Mesenchymal stem cell (in vitro differentiated cells and primary cell): ENCODE measurements at regions not wholly inside any gene's neighbourhood (a gene's known extent, or its start where the extent isn't known, plus 50 kb on each side); places are given as distances from the start of the nearest gene placed in this dataset.

Source experiments
- DNase-seq: peaks from one replicate; pipeline ENCODE4 v3.0.0-alpha.2; 2013
- H2AFZ ChIP-seq: one replicate; pipeline ENCODE4 v1.6.1; 2013; ENCODE audit warnings: low read depth, mild to moderate bottlenecking, control low read depth, inconsistent platforms, low read length, moderate library complexity
- H2AK5ac ChIP-seq: 2 replicates; pipeline ENCODE4 v1.6.1; 2013; ENCODE audit warnings: low read length, moderate library complexity, mild to moderate bottlenecking, inconsistent platforms; ENCODE audit not compliant: severe bottlenecking
- H2BK120ac ChIP-seq: one replicate; pipeline ENCODE4 v1.6.1; 2013; ENCODE audit warnings: low read depth, mild to moderate bottlenecking, inconsistent platforms, low read length, moderate library complexity
- H2BK12ac ChIP-seq, 2 experiments: one replicate each; pipeline ENCODE4 v1.6.1; 2013; ENCODE audit warnings: inconsistent platforms in 2 of 2, low read length in 2 of 2, mild to moderate bottlenecking in 2 of 2, moderate library complexity in 2 of 2, control low read depth in 1 of 2
- H2BK15ac ChIP-seq: one replicate; pipeline ENCODE4 v1.6.1; 2013; ENCODE audit warnings: mild to moderate bottlenecking, low read depth, inconsistent platforms; ENCODE audit not compliant: poor library complexity, severe bottlenecking
- H2BK5ac ChIP-seq: 2 replicates; pipeline ENCODE4 v1.6.1; 2013; ENCODE audit warnings: low read depth, mild to moderate bottlenecking, low read length, control low read depth, inconsistent platforms; ENCODE audit not compliant: poor library complexity, severe bottlenecking
- H3K14ac ChIP-seq, 2 experiments: one replicate each; pipeline ENCODE4 v1.6.1; 2013; ENCODE audit warnings: inconsistent platforms in 2 of 2, low read length in 2 of 2, control low read depth in 1 of 2, mild to moderate bottlenecking in 1 of 2, moderate library complexity in 1 of 2
- H3K18ac ChIP-seq, 2 experiments: one replicate each; pipeline ENCODE4 v1.6.1; 2013; ENCODE audit warnings: inconsistent platforms in 2 of 2, low read length in 2 of 2, control low read depth in 1 of 2, low read depth in 1 of 2, mild to moderate bottlenecking in 1 of 2
- H3K23ac ChIP-seq, 2 experiments: one replicate each; pipeline ENCODE4 v1.6.1; 2013; ENCODE audit warnings: inconsistent platforms in 2 of 2, low read length in 2 of 2, mild to moderate bottlenecking in 2 of 2, moderate library complexity in 2 of 2, control low read depth in 1 of 2
- H3K27ac ChIP-seq: 2 replicates; pipeline ENCODE4 v1.5.1; 2013; ENCODE audit warnings: mild to moderate bottlenecking, moderate library complexity, low read length, control low read depth, inconsistent platforms; ENCODE audit not compliant: poor library complexity, severe bottlenecking
- H3K27me3 ChIP-seq, 2 experiments: 2 replicates each; pipeline versions ENCODE4 v1.6.1 to v1.7.0; 2013; ENCODE audit warnings: low read length in 2 of 2, mild to moderate bottlenecking in 2 of 2, moderate library complexity in 2 of 2, control low read depth in 1 of 2, inconsistent platforms in 1 of 2; ENCODE audit not compliant: control insufficient read depth in 1 of 2, insufficient read depth in 1 of 2
- H3K36me3 ChIP-seq, 2 experiments: 2 replicates each; pipeline versions ENCODE4 v1.6.1 to v1.7.0; 2013; ENCODE audit warnings: low read length in 2 of 2, control low read depth in 1 of 2, inconsistent platforms in 1 of 2, low read depth in 1 of 2, mild to moderate bottlenecking in 1 of 2; ENCODE audit not compliant: insufficient read depth in 2 of 2, control insufficient read depth in 1 of 2
- H3K4ac ChIP-seq, 2 experiments: one replicate each; pipeline ENCODE4 v1.6.1; 2013; ENCODE audit warnings: inconsistent platforms in 2 of 2, low read length in 2 of 2, mild to moderate bottlenecking in 2 of 2, moderate library complexity in 2 of 2, control low read depth in 1 of 2, low read depth in 1 of 2
- H3K4me1 ChIP-seq: 2 replicates; pipeline ENCODE4 v1.6.1; 2013; ENCODE audit warnings: low read depth, low read length, control low read depth; ENCODE audit not compliant: control insufficient read depth, insufficient read depth
- H3K4me2 ChIP-seq: 2 replicates; pipeline ENCODE4 v1.6.1; 2013; ENCODE audit warnings: low read length, mild to moderate bottlenecking, inconsistent platforms; ENCODE audit not compliant: poor library complexity, severe bottlenecking
- H3K4me3 ChIP-seq, 2 experiments: 2 replicates each; pipeline versions ENCODE4 v1.5.1 to v1.7.0; 2013; ENCODE audit warnings: low read length in 2 of 2, mild to moderate bottlenecking in 2 of 2, control low read depth in 1 of 2, low read depth in 1 of 2; ENCODE audit not compliant: insufficient read depth in 1 of 2
- H3K79me1 ChIP-seq: replicated peaks from 2 replicates; pipeline ENCODE4 v1.6.1; 2013; ENCODE audit warnings: mild to moderate bottlenecking, control low read depth, low read length, inconsistent platforms; ENCODE audit not compliant: poor library complexity, severe bottlenecking
- H3K9ac ChIP-seq: 2 replicates; pipeline ENCODE4 v1.7.0; 2013; ENCODE audit warnings: mild to moderate bottlenecking, low read length, moderate library complexity
- H3K9me3 ChIP-seq: 2 replicates; pipeline ENCODE4 v1.7.0; 2013; ENCODE audit warnings: mild to moderate bottlenecking, low read length; ENCODE audit not compliant: control insufficient read depth
- H4K8ac ChIP-seq: one replicate; pipeline ENCODE4 v1.6.1; 2013; ENCODE audit warnings: inconsistent platforms, mild to moderate bottlenecking, low read length, moderate library complexity
- H4K91ac ChIP-seq: one replicate; pipeline ENCODE4 v1.6.1; 2013; ENCODE audit warnings: mild to moderate bottlenecking, low read length, inconsistent platforms
- WGBS: methylation state at CpG from one replicate; pipeline ENCODE4 v1.1.7; 2013; ENCODE audit warnings: mixed read lengths; 5-methylcytosine and 5-hydroxymethylcytosine counted together

DNA sequence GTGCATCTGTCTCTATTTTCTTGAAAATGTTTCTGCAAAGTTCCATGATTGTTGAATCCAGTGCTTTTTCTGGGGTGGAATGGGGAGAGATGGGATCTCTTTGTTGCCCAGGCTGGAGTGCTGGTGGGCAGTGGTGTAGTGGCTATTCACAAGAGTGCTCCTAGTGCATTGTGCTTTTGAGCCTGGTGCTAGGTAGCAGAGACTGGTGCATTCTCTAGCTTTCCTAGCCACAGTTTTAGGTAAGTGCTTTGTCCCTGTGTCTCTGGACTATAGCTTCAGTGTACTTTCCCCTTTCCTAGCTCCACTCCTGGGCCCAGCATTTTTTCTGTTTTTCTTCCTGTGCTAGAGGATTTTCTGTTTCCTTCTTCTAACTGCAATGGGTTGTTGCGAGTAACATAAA is 825.6 kb downstream of the SLITRK6 start:
- DNase-seq, result no peak
- H2AFZ ChIP-seq, result no peak overlapping the region

DNA sequence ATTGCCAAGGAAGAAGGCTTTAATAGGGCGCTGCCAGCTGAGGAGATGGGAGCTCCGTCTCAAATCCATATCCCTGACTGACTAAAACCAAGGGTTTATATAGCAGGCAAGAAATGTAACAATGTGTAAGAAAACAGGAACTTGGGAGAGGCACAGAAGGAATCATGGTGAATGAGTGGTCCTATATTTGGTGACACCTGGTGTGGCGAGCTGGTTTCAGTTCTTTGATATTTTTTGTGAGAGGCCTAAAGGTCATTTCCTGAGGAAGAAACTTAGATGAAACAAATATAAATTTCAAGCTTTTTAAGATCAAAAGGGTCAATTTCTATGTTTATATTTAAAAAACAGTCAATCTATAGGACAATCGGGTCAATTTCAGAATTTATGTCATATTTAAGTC is 826.3 kb downstream of the SLITRK6 start:
- H3K23ac ChIP-seq, result no peak overlapping the region
- H4K8ac ChIP-seq, result no peak overlapping the region
- no peak overlapping the region for H2AFZ ChIP-seq
- H3K36me3 ChIP-seq, result no peaks in the 10 kb centered on the region
- no peaks in the 10 kb centered on the region for H3K27me3 ChIP-seq
- no peak overlapping the region for H2AK5ac ChIP-seq
- WGBS, result 100% methylated on average over 3 of the region's 4 CpGs
- DNase-seq, result no peak
- no peak overlapping the region for H3K9ac ChIP-seq
- no peak overlapping the region for H3K4ac ChIP-seq
- H2BK12ac ChIP-seq, result no peak overlapping the region
- no peaks in the 10 kb centered on the region for H3K9me3 ChIP-seq
- H3K79me1 ChIP-seq, result no peaks in the 10 kb centered on the region
- H2BK5ac ChIP-seq, result no peak overlapping the region
- no peaks in the 10 kb centered on the region for H3K4me1 ChIP-seq
- no peak overlapping the region for H3K14ac ChIP-seq
- H2BK120ac ChIP-seq, result no peak overlapping the region
- no peak overlapping the region for H3K4me2 ChIP-seq
- no peak overlapping the region for H3K4me3 ChIP-seq
- no peak overlapping the region for H2BK15ac ChIP-seq
- H3K18ac ChIP-seq, result no peak overlapping the region
- no peak overlapping the region for H4K91ac ChIP-seq
- no peak overlapping the region for H3K27ac ChIP-seq

More for the DNA sequence above, 825.6 kb downstream of the SLITRK6 start:
- H2AK5ac ChIP-seq, result no peak overlapping the region
- H3K9ac ChIP-seq, result no peak overlapping the region
- H3K79me1 ChIP-seq, result no peaks in the 10 kb centered on the region
- H3K4ac ChIP-seq, result no peak overlapping the region
- no peak overlapping the region for H4K91ac ChIP-seq
- no peak overlapping the region for H3K4me3 ChIP-seq
- WGBS, result 100% methylated on average over 1 of the region's 1 CpG
- no peak overlapping the region for H3K18ac ChIP-seq
- no peaks in the 10 kb centered on the region for H3K4me1 ChIP-seq
- no peak overlapping the region for H3K14ac ChIP-seq
- no peak overlapping the region for H3K27ac ChIP-seq
- no peaks in the 10 kb centered on the region for H3K9me3 ChIP-seq
- H2BK120ac ChIP-seq, result no peak overlapping the region
- H2BK12ac ChIP-seq, result no peak overlapping the region
- H3K23ac ChIP-seq, result no peak overlapping the region
- H2BK15ac ChIP-seq, result no peak overlapping the region
- no peak overlapping the region for H4K8ac ChIP-seq
- no peak overlapping the region for H2BK5ac ChIP-seq
- no peaks in the 10 kb centered on the region for H3K27me3 ChIP-seq
- H3K4me2 ChIP-seq, result no peak overlapping the region
- H3K36me3 ChIP-seq, result no peaks in the 10 kb centered on the region

DNA sequence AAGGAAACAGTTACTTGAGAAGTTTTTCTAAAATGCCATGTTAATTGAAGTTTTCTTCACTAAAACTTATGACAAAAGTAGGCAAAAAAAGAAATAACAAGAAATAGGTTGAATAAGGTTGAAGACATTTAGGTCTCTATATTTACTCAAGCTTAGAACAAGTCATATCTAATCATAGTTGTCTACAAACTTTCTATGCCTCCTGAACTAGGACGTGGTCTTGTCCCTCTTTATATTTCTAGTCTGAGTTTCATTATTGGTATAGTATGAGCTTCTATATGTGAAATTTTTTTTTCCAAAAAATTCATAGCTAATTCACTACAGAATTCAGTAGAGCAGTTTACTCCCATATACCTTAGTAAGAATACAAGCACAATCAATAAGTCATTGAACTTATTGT is 836.4 kb downstream of the SLITRK6 start:
- H2BK120ac ChIP-seq, result no peak overlapping the region
- no peak overlapping the region for H3K27ac ChIP-seq
- H3K18ac ChIP-seq, result no peak overlapping the region
- no peaks in the 10 kb centered on the region for H3K4me1 ChIP-seq
- no peaks in the 10 kb centered on the region for H3K36me3 ChIP-seq
- H3K4ac ChIP-seq, result no peak overlapping the region
- H4K91ac ChIP-seq, result no peak overlapping the region
- DNase-seq, result no peak
- no peak overlapping the region for H2BK12ac ChIP-seq
- H2AFZ ChIP-seq, result no peak overlapping the region
- H3K9ac ChIP-seq, result no peak overlapping the region
- no peaks in the 10 kb centered on the region for H3K27me3 ChIP-seq
- no peaks in the 10 kb centered on the region for H3K9me3 ChIP-seq
- no peak overlapping the region for H4K8ac ChIP-seq
- no peak overlapping the region for H3K14ac ChIP-seq
- H3K4me3 ChIP-seq, result no peak overlapping the region
- no peaks in the 10 kb centered on the region for H3K79me1 ChIP-seq
- no peak overlapping the region for H2BK5ac ChIP-seq
- H2AK5ac ChIP-seq, result no peak overlapping the region
- WGBS, result no CpG with 5 or more reads among the region's 1 CpG
- H3K23ac ChIP-seq, result no peak overlapping the region
- H2BK15ac ChIP-seq, result no peak overlapping the region
- no peak overlapping the region for H3K4me2 ChIP-seq

DNA sequence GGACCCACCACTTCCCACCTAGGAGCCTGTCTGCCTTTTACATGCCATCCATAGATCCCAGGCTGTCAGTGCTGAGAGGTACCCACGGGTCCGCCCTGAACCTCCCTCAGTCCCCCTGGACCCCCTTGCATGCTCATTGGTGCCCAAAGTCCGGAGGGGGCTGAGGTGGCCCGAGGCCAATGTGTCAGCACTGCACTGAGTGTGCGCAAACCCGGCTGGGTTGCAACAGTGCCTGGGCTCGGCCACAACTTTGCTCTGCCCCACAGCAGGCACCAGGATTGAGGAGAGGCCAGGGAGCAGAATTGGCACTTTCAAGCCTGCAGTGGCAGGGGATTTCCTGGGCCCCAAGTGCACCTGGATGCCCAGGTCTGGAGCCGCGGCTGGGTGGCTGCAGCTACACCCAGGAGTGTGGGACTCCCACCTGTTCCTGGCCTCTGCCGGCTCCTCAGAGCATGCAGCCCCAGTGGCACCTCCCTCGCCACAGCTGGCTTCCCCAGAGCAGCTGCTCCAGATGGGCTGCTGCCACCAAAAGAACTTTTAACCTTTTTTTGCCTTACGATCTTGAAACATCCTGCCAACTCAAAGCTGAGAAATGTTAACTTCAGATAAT is 837.0 kb downstream of the SLITRK6 start:
- no peak for DNase-seq
- H3K27ac ChIP-seq, result no peak overlapping the region
- no peak overlapping the region for H3K23ac ChIP-seq
- H3K27me3 ChIP-seq, result no peaks in the 10 kb centered on the region
- no peaks in the 10 kb centered on the region for H3K9me3 ChIP-seq
- no peak overlapping the region for H2AFZ ChIP-seq
- no peak overlapping the region for H3K4ac ChIP-seq
- no peak overlapping the region for H2BK5ac ChIP-seq
- no peaks in the 10 kb centered on the region for H3K4me1 ChIP-seq
- H2AK5ac ChIP-seq, result no peak overlapping the region
- no peak overlapping the region for H2BK15ac ChIP-seq
- 89% methylated on average over 12 of the region's 12 CpGs for WGBS
- peak overlapping the region in 1 of 2 experiments; percentile 7 for H3K14ac ChIP-seq
- no peak overlapping the region for H3K4me3 ChIP-seq
- H2BK120ac ChIP-seq, result no peak overlapping the region
- no peaks in the 10 kb centered on the region for H3K36me3 ChIP-seq
- H3K18ac ChIP-seq, result no peak overlapping the region
- no peak overlapping the region for H3K9ac ChIP-seq
- peak overlapping the region; percentile 19 for H3K4me2 ChIP-seq
- H4K91ac ChIP-seq, result no peak overlapping the region
- no peak overlapping the region for H4K8ac ChIP-seq
- H3K79me1 ChIP-seq, result no peaks in the 10 kb centered on the region
- H2BK12ac ChIP-seq, result no peak overlapping the region
